ENCODE measurements at regions not wholly inside any gene's neighbourhood (a gene's known extent, or its start where the extent isn't known, plus 50 kb on each side); places are given as distances from the start of the nearest gene placed in this dataset.

DNA sequence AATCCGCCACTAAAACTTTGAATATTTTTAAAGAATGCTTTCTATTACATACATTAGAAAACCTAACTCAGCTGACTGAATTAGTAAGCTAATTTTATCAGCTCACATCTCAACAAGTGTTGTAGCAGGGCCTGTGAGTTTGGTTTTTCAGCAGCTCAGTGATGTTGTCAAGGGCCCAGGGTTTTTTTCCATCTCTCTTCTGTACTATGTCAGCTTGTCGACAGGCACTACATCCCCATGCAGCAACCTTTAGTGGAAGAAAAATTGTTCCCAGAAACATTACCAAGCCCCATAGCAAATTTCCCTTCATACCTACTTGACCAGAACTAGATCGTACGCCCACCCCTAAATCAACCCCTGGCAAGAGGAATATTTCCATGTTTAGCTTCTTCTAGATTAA, 170.3 kb upstream of the TNFAIP3 start:
- ATAC-seq (no peak), DNase-seq (no peak), FAIRE-seq (no peak)
- no peaks in the 10 kb centered on the region for H3K27me3 ChIP-seq
- H3K9me3 ChIP-seq: no peaks in the 10 kb centered on the region
- H3K4me3 ChIP-seq: no peak overlapping the region
- intact Hi-C loops (cut with DNase I): no loop called here
- no peaks in the 10 kb centered on the region for H3K36me3 ChIP-seq
- no peak for TF ChIP-seq CTCF (IDR thresholded peaks at IDR 0.05)
- peak overlapping the region; percentile 13 to 59 (median 54) for H3K27ac ChIP-seq
- 90 to 95% methylated on average over 4 of the region's 4 CpGs for WGBS, 2 donors
- H3K4me1 ChIP-seq: peaks cover 15 to 41% (median 22%) of the 10 kb centered on the region in 3 donors

DNA sequence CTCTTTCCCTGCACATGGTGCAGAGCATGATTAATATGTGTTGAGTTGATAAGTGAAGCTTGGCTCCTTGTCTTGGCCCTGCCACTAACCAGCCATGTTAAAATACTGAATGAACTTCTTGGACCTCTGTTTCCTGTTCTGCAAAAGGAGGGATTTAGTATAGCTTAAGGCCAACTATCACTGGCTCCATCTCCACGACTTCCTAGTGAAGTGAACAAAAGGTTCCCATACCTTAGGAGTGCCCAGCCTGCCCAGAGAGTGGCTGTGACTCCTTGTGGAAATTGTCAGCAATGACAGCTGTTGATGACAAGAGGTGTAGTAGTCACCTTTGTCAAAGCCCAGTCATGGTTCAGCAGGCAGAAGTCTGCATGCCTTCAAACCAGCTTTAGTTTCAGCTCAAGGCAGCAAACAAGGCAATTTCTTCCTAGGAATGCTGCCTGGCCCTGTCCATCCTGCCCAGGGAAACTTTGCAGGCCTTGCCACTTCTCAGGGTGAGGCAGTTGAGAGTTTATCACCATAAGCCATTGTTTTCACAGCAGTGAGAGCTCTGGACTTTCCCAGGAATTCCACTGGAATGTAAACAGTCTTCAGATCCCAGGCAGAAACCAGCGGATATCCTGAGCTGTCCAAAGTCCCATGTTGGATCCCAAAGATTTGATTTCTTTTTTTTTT, 169.7 kb upstream of the TNFAIP3 start:
- intact Hi-C loops (cut with DNase I): no loop called here
- FAIRE-seq: peak; percentile 43
- TF ChIP-seq CTCF (IDR thresholded peaks at IDR 0.05): no peak

GRCh38 chr6:137698636-137699030, 168.4 kb upstream of the TNFAIP3 start:
- DNase-seq (no peak), FAIRE-seq (no peak), ATAC-seq (peak in 2 of 4 donors; percentile 9 to 40)
- intact Hi-C loops (cut with DNase I): no loop called here
- Histone ChIP-seq H3K27ac (peak overlapping the region in 1 of 4 donors; percentile 17), H3K36me3 (no peaks in the 10 kb centered on the region), H3K4me1 (peaks cover 15 to 41% (median 22%) of the 10 kb centered on the region in 3 donors), H3K9me3 (no peaks in the 10 kb centered on the region), H3K4me3 (no peak overlapping the region), H3K27me3 (no peaks in the 10 kb centered on the region)
- no peak for TF ChIP-seq CTCF (IDR thresholded peaks at IDR 0.05)
- 74 to 77% methylated on average over 3 of the region's 3 CpGs for WGBS, 2 donors

More for the DNA sequence above, 169.7 kb upstream of the TNFAIP3 start:
- H3K4me1 ChIP-seq: peaks cover 15 to 41% (median 22%) of the 10 kb centered on the region in 3 donors
- WGBS, 2 donors: 7 to 18% methylated on average over 2 of the region's 2 CpGs
- DNase-seq (peak in 5 of 6 donors; percentile 52 to 77 (median 62)), ATAC-seq (peak; percentile 86 to 95 (median 91))
- H3K9me3 ChIP-seq: no peaks in the 10 kb centered on the region
- no peaks in the 10 kb centered on the region for H3K36me3 ChIP-seq
- H3K27ac ChIP-seq: peak overlapping the region; percentile 44 to 59 (median 54)
- no peaks in the 10 kb centered on the region for H3K27me3 ChIP-seq
- no peak overlapping the region for H3K4me3 ChIP-seq

DNA sequence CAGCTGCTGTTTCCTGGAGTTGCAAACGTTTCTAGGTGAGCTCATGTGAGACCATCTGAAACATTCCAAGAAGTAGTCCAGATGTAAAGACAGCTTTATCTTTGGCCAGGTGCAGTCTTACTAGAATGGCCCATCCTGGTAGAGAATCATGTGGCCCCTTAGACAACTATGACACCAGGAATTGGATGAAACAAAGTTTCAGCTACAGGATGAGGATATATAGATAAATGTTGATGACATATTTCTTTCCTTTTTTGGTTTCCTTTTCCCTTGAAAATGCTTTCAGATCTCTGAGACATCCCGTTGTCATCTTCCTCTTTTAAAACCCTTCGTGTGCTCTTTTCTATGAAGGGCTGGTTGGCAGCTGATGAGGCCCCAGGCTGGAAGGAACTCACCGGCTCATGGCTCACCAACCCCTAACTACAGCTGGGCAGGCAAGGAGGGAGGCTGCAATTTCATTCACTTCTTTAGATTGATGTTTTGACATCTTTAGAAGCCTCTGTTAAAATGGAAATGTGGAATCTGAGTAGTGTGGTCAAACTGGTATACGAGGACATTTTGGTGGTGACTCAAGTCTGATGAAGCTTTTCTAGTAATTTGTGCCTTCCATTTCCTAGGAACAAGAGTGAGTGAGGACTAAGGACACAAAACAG, 167.9 kb upstream of the TNFAIP3 start:
- H3K27me3 ChIP-seq: no peaks in the 10 kb centered on the region
- FAIRE-seq (no peak), DNase-seq (no peak), ATAC-seq (peak in 2 of 4 donors; percentile 18 to 22)
- H3K4me1 ChIP-seq: peaks cover 15 to 41% (median 22%) of the 10 kb centered on the region in 3 donors
- no peak overlapping the region for H3K4me3 ChIP-seq
- no peak for TF ChIP-seq CTCF (IDR thresholded peaks at IDR 0.05)
- H3K9me3 ChIP-seq: no peaks in the 10 kb centered on the region
- intact Hi-C loops (cut with DNase I): no loop called here
- peak overlapping the region in 1 of 4 donors; percentile 17 for H3K27ac ChIP-seq
- H3K36me3 ChIP-seq: no peaks in the 10 kb centered on the region
- WGBS, 2 donors: 72 to 73% methylated on average over 5 of the region's 5 CpGs

DNA sequence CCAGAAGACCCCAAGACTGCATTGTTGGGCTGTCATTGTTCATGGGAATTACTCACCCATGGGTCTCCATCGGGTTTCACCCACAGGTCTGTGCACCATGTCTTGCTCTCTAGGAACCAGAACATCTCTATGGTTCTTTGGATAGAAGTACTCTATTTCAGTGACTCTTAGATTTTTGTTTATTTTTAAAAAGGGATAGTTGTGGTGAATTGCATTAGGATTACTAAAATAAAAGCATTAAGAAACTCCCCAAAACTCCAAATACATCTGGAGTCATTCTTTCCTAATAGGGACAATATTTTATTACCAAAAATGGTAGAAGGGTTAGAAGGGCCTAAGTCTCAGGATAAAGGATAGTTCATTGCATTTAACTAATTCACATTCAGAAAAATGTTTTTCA, 166.9 kb upstream of the TNFAIP3 start:
- Histone ChIP-seq H3K9me3 (no peaks in the 10 kb centered on the region), H3K36me3 (no peaks in the 10 kb centered on the region), H3K4me3 (no peak overlapping the region), H3K27ac (peak overlapping the region in 2 of 4 donors; percentile 17 to 30), H3K27me3 (no peaks in the 10 kb centered on the region), H3K4me1 (peaks cover 15 to 41% (median 22%) of the 10 kb centered on the region in 3 donors)
- intact Hi-C loops (cut with DNase I): no loop called here
- FAIRE-seq (no peak), ATAC-seq (no peak), DNase-seq (no peak)
- no peak for TF ChIP-seq CTCF (IDR thresholded peaks at IDR 0.05)
- 88 to 100% methylated on average over 1 of the region's 1 CpG for WGBS, 2 donors
